Panc1 (cell line): ENCODE measurements at regions not wholly inside any gene's neighbourhood (a gene's known extent, or its start where the extent isn't known, plus 50 kb on each side); places are given as distances from the start of the nearest gene placed in this dataset.

ENCODE experiments used
- ATAC-seq: fragments of 200-7000 bp; cut with Tn5 transposase; 2 replicates; pipeline ENCODE4 v1.9.1; 2020; ENCODE audit warnings: mild to moderate bottlenecking, moderate library complexity
- BruUV-seq: library from RNA; stranded (reverse); fragments of 400-500 nt; replicated peaks from 2 replicates; lab custom pipeline; 2021; lab: Mats Ljungman, UMichigan
- CTCF ChIA-PET: fragments of 300-600 bp; sonication (Branson Sonifier 250); formaldehyde crosslinking; loops from one replicate; lab custom pipeline; 2022; ENCODE audit warnings: antibody characterized with exemption; lab: Charles Lee
- POLR2A ChIA-PET: fragments of 300-600 bp; sonication (Branson Sonifier 250); formaldehyde crosslinking; loops from one replicate; lab custom pipeline; 2022; ENCODE audit warnings: antibody characterized with exemption; lab: Charles Lee
- DNase-seq: peaks from one replicate; pipeline ENCODE4 v3.0.0-alpha.2; 2010; ENCODE audit warnings: low read depth, low spot score
- H3K27ac ChIP-seq: 2 replicates; pipeline ENCODE4 v1.5.1; 2011; ENCODE audit warnings: mild to moderate bottlenecking, low read length, inconsistent platforms
- H3K27me3 ChIP-seq: fragments of 200-500 bp; sonication (Bioruptor generic); 2 replicates; pipeline ENCODE4 v1.6.0; 2014; ENCODE audit warnings: low read length, inconsistent platforms; ENCODE audit not compliant: control insufficient read depth, insufficient read depth
- H3K36me3 ChIP-seq: fragments of 200-500 bp; sonication (Bioruptor generic); 2 replicates; pipeline ENCODE4 v1.5.1; 2014; ENCODE audit warnings: inconsistent platforms, mild to moderate bottlenecking, low read length, moderate library complexity; ENCODE audit not compliant: control insufficient read depth, insufficient read depth
- H3K4me1 ChIP-seq: 2 replicates; pipeline ENCODE4 v1.5.1; 2011; ENCODE audit warnings: inconsistent platforms, mild to moderate bottlenecking, low read length, moderate library complexity; ENCODE audit not compliant: control insufficient read depth, insufficient read depth
- H3K4me3 ChIP-seq, 2 experiments: 2 replicates each; pipeline ENCODE4 v1.5.1; 2011 to 2012; ENCODE audit warnings: low read depth in 2 of 2, low read length in 2 of 2, mild to moderate bottlenecking in 2 of 2, inconsistent platforms in 1 of 2, moderate library complexity in 1 of 2
- H3K9me3 ChIP-seq: fragments of 200-500 bp; sonication (Bioruptor generic); 2 replicates; pipeline ENCODE4 v1.5.1; 2014; ENCODE audit warnings: low read depth, mild to moderate bottlenecking, inconsistent platforms, low read length, moderate library complexity; ENCODE audit not compliant: control insufficient read depth, insufficient read depth
- POLR2AphosphoS5 ChIP-seq: IDR thresholded peaks from 2 replicates; pipeline ENCODE4 v1.6.1; 2012; ENCODE audit warnings: mild to moderate bottlenecking, low read depth, low read length, moderate library complexity
- REST ChIP-seq, 2 experiments: IDR thresholded peaks; 2 replicates each; pipeline ENCODE4 v1.6.1; 2011 to 2012; ENCODE audit warnings: low read depth in 2 of 2, control low read depth in 1 of 2, low read length in 1 of 2, mild to moderate bottlenecking in 1 of 2, moderate library complexity in 1 of 2; ENCODE audit not compliant: insufficient read depth in 1 of 2
- SIN3A ChIP-seq: IDR thresholded peaks from 2 replicates; pipeline ENCODE4 v1.6.1; 2012; ENCODE audit warnings: low read depth, mild to moderate bottlenecking, low read length, moderate library complexity, borderline replicate concordance; ENCODE audit not compliant: insufficient read depth
- TCF7L2 ChIP-seq: IDR thresholded peaks from 2 replicates; pipeline ENCODE4 v1.6.1; 2011; ENCODE audit warnings: mild to moderate bottlenecking, low read depth, low read length, inconsistent platforms
- in situ Hi-C: cut with HindIII; loops from 2 replicates; pipeline ENCODE4 v1.10.0; 2016; ENCODE audit warnings: low sequenced_read_pairs, low pct_unique_long_range_greater_than_20kb
- intact Hi-C: fragments of 100-400 bp; cut with micrococcal nuclease; formaldehyde crosslinking; loops from one replicate; pipeline ENCODE4 v1.10.0; 2022; ENCODE audit not compliant: unreplicated experiment
- TF ChIP-seq, protein P1 (sequence below): fragments of 450-650 bp; IDR thresholded peaks from 2 replicates; pipeline ENCODE4 v1.5.1; 2017; ENCODE audit warnings: mild to moderate bottlenecking

DNA sequence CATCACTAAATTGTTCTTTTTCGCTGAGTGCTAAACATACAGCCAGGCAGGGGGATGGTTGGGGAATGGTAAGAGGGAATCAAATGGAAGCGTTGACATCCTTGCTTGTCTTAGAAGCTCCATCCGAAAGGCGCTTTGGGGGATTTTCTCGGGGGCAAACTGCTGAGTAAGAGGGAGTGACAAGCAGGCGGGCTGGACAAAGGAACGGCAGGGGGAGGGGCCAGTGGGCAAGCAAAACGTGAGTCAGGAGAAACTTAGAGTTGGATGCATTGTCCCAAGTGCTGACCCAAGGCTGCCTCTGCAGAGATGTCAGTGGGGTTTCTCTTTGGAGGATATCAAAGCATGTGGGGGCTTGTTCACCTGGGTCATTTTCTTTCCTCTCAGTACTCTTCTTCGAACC, 480.5 kb downstream of the VRK1 start:
- no peak for ATAC-seq
- intact Hi-C loops, result no loop called here
- CTCF ChIA-PET, result no interaction called here

GRCh38 chr14:97280526-97280925, 483.3 kb downstream of the VRK1 start:
- intact Hi-C loops, result no loop called here

More for the DNA sequence above, 480.5 kb downstream of the VRK1 start:
- in situ Hi-C loops, result no loop called here
- H3K36me3 ChIP-seq, result no peaks in the 10 kb centered on the region
- H3K4me1 ChIP-seq, result no peaks in the 10 kb centered on the region
- H3K4me3 ChIP-seq, result no peak overlapping the region
- TF ChIP-seq TCF7L2 (no peak), REST (IDR thresholded peaks at IDR 0.05; ENCODE audit: insufficient read depth in 1 of 2, low read depth in 2 of 2, low read length in 1 of 2) (no peak), POLR2AphosphoS5 (no peak), SIN3A (no peak)
- TF ChIP-seq, protein P1, sequence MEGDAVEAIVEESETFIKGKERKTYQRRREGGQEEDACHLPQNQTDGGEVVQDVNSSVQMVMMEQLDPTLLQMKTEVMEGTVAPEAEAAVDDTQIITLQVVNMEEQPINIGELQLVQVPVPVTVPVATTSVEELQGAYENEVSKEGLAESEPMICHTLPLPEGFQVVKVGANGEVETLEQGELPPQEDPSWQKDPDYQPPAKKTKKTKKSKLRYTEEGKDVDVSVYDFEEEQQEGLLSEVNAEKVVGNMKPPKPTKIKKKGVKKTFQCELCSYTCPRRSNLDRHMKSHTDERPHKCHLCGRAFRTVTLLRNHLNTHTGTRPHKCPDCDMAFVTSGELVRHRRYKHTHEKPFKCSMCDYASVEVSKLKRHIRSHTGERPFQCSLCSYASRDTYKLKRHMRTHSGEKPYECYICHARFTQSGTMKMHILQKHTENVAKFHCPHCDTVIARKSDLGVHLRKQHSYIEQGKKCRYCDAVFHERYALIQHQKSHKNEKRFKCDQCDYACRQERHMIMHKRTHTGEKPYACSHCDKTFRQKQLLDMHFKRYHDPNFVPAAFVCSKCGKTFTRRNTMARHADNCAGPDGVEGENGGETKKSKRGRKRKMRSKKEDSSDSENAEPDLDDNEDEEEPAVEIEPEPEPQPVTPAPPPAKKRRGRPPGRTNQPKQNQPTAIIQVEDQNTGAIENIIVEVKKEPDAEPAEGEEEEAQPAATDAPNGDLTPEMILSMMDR, result no peak
- no peaks in the 10 kb centered on the region for H3K9me3 ChIP-seq
- POLR2A ChIA-PET, result no interaction called here
- no peak overlapping the region for H3K27ac ChIP-seq
- DNase-seq, result no peak
- H3K27me3 ChIP-seq, result no peaks in the 10 kb centered on the region; the same call in 1 of the 2 replicates
- BruUV-seq, result no TSS peak

More at GRCh38 chr14:97280526-97280925, 483.3 kb downstream of the VRK1 start:
- ChIA-PET POLR2A (no interaction called here), CTCF (no interaction called here)
- no peaks in the 10 kb centered on the region for H3K4me1 ChIP-seq
- no peak overlapping the region for H3K4me3 ChIP-seq
- no peaks in the 10 kb centered on the region for H3K36me3 ChIP-seq
- ATAC-seq (no peak), DNase-seq (no peak)
- in situ Hi-C loops, result no loop called here
- TF ChIP-seq TCF7L2, result no peak
- TF ChIP-seq REST (IDR thresholded peaks at IDR 0.05; ENCODE audit: insufficient read depth in 1 of 2, low read depth in 2 of 2, low read length in 1 of 2), result no peak
- TF ChIP-seq, protein P1, result no peak
- H3K27me3 ChIP-seq, result no peaks in the 10 kb centered on the region; the same call in 1 of the 2 replicates
- no peaks in the 10 kb centered on the region for H3K9me3 ChIP-seq
- H3K27ac ChIP-seq, result no peak overlapping the region
- BruUV-seq, result no TSS peak
